Fibroblast of villous mesenchyme (primary cell): ENCODE measurements at regions not wholly inside any gene's neighbourhood (a gene's known extent, or its start where the extent isn't known, plus 50 kb on each side); places are given as distances from the start of the nearest gene placed in this dataset.
A peak's percentile ranks its signal among the peaks of the same experiment; 100 is the strongest.

ENCODE experiments used
- DNase-seq: peaks from one replicate; pipeline ENCODE4 v3.0.0-alpha.2; 2010; ENCODE audit warnings: low read depth
- H3K4me3 ChIP-seq: 2 replicates; pipeline ENCODE4 v1.5.1; 2011; ENCODE audit warnings: low read depth, mild to moderate bottlenecking, low read length
- TF ChIP-seq, protein P1 (sequence below): IDR thresholded peaks from 2 replicates; pipeline ENCODE4 v1.5.1; 2012; ENCODE audit warnings: low read depth, mild to moderate bottlenecking, low read length; ENCODE audit not compliant: insufficient read depth

DNA sequence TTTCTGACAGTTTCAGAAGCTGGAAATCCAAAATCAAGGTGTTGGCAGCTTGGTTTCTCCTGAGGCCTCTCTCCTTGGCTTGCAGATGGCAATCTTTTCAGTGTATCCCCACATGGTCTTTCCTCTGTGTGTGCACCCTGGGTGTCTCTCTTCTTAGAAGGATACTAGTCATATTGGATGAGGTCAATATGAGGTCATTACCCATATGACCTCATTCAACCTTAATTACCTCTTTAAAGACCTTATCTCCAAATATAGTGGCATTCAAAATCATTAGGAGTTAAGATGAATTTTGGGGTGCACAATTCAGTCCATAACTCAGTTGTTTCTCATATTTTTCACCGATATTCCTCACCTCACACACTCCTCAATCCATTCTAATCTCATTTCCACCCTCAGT, 92.4 kb upstream of the TGM3 start:
- no peak for DNase-seq
- TF ChIP-seq, protein P1, sequence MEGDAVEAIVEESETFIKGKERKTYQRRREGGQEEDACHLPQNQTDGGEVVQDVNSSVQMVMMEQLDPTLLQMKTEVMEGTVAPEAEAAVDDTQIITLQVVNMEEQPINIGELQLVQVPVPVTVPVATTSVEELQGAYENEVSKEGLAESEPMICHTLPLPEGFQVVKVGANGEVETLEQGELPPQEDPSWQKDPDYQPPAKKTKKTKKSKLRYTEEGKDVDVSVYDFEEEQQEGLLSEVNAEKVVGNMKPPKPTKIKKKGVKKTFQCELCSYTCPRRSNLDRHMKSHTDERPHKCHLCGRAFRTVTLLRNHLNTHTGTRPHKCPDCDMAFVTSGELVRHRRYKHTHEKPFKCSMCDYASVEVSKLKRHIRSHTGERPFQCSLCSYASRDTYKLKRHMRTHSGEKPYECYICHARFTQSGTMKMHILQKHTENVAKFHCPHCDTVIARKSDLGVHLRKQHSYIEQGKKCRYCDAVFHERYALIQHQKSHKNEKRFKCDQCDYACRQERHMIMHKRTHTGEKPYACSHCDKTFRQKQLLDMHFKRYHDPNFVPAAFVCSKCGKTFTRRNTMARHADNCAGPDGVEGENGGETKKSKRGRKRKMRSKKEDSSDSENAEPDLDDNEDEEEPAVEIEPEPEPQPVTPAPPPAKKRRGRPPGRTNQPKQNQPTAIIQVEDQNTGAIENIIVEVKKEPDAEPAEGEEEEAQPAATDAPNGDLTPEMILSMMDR, result no peak
- no peak overlapping the region for H3K4me3 ChIP-seq

DNA sequence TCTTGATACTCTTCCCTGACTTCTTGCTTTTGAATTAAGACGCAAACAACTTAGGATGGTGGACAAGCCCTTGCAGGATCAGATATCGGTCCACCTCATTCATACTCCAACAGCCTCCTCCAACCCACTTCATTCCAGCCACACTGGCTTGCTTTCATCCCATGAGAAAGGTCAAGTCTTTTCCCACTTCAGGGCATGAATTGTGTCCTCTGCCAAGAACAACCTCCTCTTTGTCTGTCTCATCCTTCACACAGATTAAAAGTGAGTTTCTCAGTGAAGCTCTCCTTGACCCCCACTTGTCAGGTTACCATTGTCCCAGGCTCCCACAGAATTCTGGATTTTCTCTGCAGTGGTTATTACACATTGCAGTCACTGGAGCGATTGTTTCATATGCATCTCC, 91.8 kb upstream of the TGM3 start:
- H3K4me3 ChIP-seq, result no peak overlapping the region
- DNase-seq, result no peak
- TF ChIP-seq, protein P1, result no peak

DNA sequence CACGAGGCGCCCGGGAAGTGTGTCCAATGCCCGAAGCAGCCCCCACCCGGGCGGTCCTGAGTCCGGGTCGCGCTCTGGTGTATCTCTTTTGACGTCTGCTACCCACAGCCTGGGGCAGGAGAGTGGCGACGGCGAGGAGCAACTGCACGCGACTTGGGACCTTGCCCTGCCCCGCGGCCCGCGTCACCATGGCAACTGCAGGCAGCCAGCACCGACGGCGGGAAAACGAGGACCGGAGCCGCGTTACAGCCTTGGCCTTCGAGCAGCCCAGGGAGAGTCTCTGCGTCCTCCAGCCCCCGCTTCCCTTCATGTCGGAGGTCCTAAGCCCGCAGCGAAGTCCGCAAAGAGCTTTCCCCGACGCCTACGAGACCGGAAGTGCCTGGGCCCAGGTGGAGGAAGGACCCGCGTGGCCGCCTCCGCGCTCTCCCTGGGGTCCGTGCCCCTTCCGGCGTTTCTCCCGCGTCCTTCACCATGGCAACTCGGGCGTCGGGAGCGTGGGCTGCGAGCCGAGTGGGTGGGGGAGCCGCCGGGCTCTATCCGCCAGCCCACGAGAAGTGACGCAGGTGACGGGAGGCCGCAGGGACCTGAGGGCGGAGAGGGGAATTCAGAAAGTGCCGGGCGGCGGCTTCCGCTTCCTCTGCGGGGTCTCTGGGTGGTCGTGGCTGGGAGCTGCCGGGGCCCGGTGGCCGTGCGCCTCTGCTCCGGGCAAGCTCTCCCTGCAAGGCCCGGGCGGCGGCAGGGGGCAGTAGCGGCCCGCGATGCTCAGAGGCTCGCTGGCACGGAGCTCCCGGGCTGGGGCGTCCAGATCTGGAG, 88.6 kb upstream of the TGM3 start:
- TF ChIP-seq, protein P1, result peak; percentile 68
- H3K4me3 ChIP-seq, result peak overlapping the region; percentile 58
- peak; percentile 37 for DNase-seq

DNA sequence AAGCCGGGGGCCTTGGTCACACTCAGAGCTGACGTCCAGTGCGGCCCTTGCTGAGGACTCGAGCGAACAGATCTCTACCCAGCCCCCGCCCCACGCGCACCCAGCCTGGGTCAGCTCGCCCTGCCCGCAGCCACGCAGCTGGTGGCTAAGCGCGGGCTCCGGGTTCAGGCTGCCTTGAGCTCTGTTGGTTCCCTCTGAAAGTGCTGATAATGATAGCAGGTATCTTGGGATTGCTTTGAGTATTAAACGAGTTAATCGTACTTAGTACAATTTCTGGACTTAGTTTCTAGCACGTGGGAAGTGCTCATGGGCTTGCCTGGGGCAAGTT, 88.1 kb upstream of the TGM3 start:
- H3K4me3 ChIP-seq, result peak overlapping the region; percentile 58
- DNase-seq, result no peak
- TF ChIP-seq, protein P1, result no peak

DNA sequence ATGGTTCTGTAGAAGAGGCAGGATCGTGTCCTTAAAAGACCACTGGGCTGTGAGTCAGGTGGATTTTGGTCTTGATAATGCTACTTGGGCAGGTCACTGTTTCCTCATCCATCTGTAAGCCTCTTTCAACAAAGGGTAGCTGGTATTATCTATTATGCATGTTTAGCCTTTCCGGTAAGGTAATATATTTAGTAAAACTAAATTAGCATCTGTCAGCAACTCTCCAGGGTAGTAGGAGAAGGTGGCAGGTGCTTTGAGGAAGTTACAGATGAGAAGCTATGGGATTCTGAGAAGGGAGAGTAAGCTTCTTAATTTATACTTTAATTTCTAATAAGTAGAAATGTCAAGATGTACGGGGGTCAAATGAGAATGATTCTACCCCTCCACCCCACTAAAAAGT, 86.9 kb upstream of the TGM3 start:
- DNase-seq, result no peak
- TF ChIP-seq, protein P1, result no peak
- H3K4me3 ChIP-seq, result no peak overlapping the region

DNA sequence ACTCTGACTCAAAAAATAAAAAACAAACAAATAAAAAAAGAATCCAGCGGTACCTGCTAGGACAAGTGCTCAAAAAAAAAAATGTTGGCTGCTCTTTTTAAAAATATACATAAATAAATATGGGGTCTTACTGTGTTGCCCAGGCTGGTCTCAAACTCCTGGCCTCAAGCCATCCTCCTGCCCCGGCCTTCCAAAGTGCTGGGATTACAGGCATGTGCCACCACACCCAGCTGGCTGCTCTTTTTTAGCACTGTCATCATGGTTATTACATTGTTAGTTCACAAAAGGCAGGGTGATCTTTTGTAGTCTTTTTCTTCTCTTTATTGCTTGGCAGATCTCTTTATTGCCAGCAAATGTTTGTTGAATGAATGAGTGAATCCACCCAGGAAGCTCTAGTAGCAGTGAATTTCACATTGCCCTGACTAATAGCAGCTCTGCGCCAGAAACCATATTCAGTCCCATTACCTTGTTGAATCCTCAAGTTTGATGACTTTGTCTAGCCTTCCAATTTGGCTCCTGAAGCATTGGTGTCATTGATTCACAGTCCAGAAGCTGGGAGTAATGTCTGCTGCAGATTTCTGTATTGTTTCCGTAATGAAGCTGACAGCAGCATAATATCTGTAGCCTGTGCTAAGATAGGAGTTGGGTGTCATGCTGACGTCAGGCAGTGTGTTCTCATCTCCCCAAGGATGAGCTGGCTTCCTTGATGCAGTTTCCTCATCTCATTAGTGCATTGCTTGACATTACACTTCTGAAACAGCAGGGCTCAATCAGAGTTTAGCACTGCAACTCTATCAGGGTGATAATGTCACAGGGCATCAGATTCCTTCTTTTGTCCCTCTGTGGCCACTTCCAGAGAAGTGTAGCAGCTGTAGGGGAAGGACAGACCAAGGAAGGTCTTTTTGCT, 84.9 kb upstream of the TGM3 start:
- TF ChIP-seq, protein P1, result no peak
- peak; percentile 51 for DNase-seq
- H3K4me3 ChIP-seq, result no peak overlapping the region
